ENCODE measurements at regions not wholly inside any gene's neighbourhood (a gene's known extent, or its start where the extent isn't known, plus 50 kb on each side); places are given as distances from the start of the nearest gene placed in this dataset.
"Not testable (repeated sequence)": the region's sequence is repeated elsewhere in the genome, so short reads cannot be mapped to it uniquely, and the experiment has no call there.

- peak in 2 of 3 donors; percentile 3 to 27 for DNase-seq
Observed at GRCh38 chr2:4693266-4693665, 989.9 kb downstream of the DCDC2C start.

GRCh38 chr2:4695281-4695861 lies 992.0 kb downstream of the DCDC2C start:
- DNase-seq = no peak

- DNase-seq = no peak
Observed at GRCh38 chr2:4715065-4715464, 977.1 kb upstream of the SOX11 start.

- no peak for DNase-seq
Observed at GRCh38 chr2:4718777-4719176, 973.4 kb upstream of the SOX11 start.

GRCh38 chr2:4725618-4726017 lies 966.6 kb upstream of the SOX11 start:
- DNase-seq = no peak

GRCh38 chr2:4732560-4732959 lies 959.6 kb upstream of the SOX11 start:
- DNase-seq = no peak

- DNase-seq = peak; percentile 27 to 85 (median 55)
Observed at GRCh38 chr2:4745056-4745991, 946.9 kb upstream of the SOX11 start.

- no peak for DNase-seq
Observed at GRCh38 chr2:4753721-4754120, 938.5 kb upstream of the SOX11 start.

GRCh38 chr2:4762951-4763376 lies 929.2 kb upstream of the SOX11 start:
- DNase-seq = peak; percentile 13 to 54 (median 24)

- DNase-seq = no peak
Observed at GRCh38 chr2:4765787-4766530, 926.2 kb upstream of the SOX11 start.

GRCh38 chr2:4775668-4776067 lies 916.5 kb upstream of the SOX11 start:
- DNase-seq = no peak

- no peak for DNase-seq
Observed at GRCh38 chr2:4780679-4781078, 911.5 kb upstream of the SOX11 start.

- no peak for DNase-seq
Observed at GRCh38 chr2:4782647-4783046, 909.5 kb upstream of the SOX11 start.

GRCh38 chr2:4791488-4791887 lies 900.7 kb upstream of the SOX11 start:
- DNase-seq = peak in 1 of 3 donors; percentile 32

- peak in 1 of 3 donors; percentile 7 for DNase-seq
Observed at GRCh38 chr2:4792126-4792525, 900.1 kb upstream of the SOX11 start.

GRCh38 chr2:4803396-4803795 lies 888.8 kb upstream of the SOX11 start:
- DNase-seq = no peak

GRCh38 chr2:4814137-4814536 lies 878.0 kb upstream of the SOX11 start:
- DNase-seq = not testable (repeated sequence)

GRCh38 chr2:4827836-4828235 lies 864.3 kb upstream of the SOX11 start:
- DNase-seq = no peak

- DNase-seq = no peak
Observed at GRCh38 chr2:4828682-4829374, 863.4 kb upstream of the SOX11 start.

GRCh38 chr2:4831751-4832150 lies 860.4 kb upstream of the SOX11 start:
- peak; percentile 11 to 62 (median 16) for DNase-seq

- no peak for DNase-seq
Observed at GRCh38 chr2:4832642-4833041, 859.5 kb upstream of the SOX11 start.

- no peak for DNase-seq
Observed at GRCh38 chr2:4838626-4839025, 853.6 kb upstream of the SOX11 start.
